ENCODE measurements at regions not wholly inside any gene's neighbourhood (a gene's known extent, or its start where the extent isn't known, plus 50 kb on each side); places are given as distances from the start of the nearest gene placed in this dataset.

GRCh38 chr11:134511255-134511654 is 99.2 kb upstream of the B3GAT1 start:
- no peak for TF ChIP-seq POLR2A (IDR thresholded peaks at IDR 0.05; ENCODE audit: low read length)
- TF ChIP-seq GATA1 (IDR thresholded peaks at IDR 0.05; ENCODE audit: low read depth, low read length): no peak
